Small intestine (tissue), 7 donors: ENCODE measurements at regions not wholly inside any gene's neighbourhood (a gene's known extent, or its start where the extent isn't known, plus 50 kb on each side); places are given as distances from the start of the nearest gene placed in this dataset.
"Not testable (repeated sequence)": the region's sequence is repeated elsewhere in the genome, so short reads cannot be mapped to it uniquely, and the experiment has no call there.

Experiments
- DNase-seq, 2 donors: peaks; one replicate each; pipeline versions ENCODE4 v3.0.0 to v3.0.0-alpha.2; 2013
- FAIRE-seq: peaks from 2 replicates; lab custom pipeline; 2012; peaks lifted over from hg19 to GRCh38; lab: Jason Lieb, UNC
- H3K27ac ChIP-seq, 3 donors: one replicate each; pipeline ENCODE4 v1.5.1; 2013; ENCODE audit warnings: low read length in 2 of 3, mild to moderate bottlenecking in 2 of 3, control low read depth in 1 of 3, inconsistent platforms in 1 of 3, low read depth in 1 of 3, moderate library complexity in 1 of 3
- H3K27me3 ChIP-seq, 3 donors: one replicate each; pipeline ENCODE4 v1.6.1; 2013; ENCODE audit warnings: low read length in 3 of 3, inconsistent platforms in 1 of 3; ENCODE audit not compliant: control insufficient read depth in 3 of 3, insufficient read depth in 3 of 3
- H3K36me3 ChIP-seq, 3 donors: one replicate each; pipeline ENCODE4 v1.6.1; 2013; ENCODE audit warnings: low read length in 3 of 3, inconsistent platforms in 1 of 3, low read depth in 1 of 3, mild to moderate bottlenecking in 1 of 3, moderate library complexity in 1 of 3; ENCODE audit not compliant: control insufficient read depth in 3 of 3, insufficient read depth in 2 of 3
- H3K4me1 ChIP-seq, 3 donors: one replicate each; pipeline ENCODE4 v1.6.1; 2013; ENCODE audit warnings: low read length in 2 of 3, inconsistent platforms in 1 of 3, low read depth in 1 of 3, mild to moderate bottlenecking in 1 of 3, moderate library complexity in 1 of 3; ENCODE audit not compliant: control insufficient read depth in 3 of 3, insufficient read depth in 2 of 3
- H3K4me3 ChIP-seq, 3 donors: one replicate each; pipeline ENCODE4 v1.5.1; 2013; ENCODE audit warnings: low read length in 3 of 3, control low read depth in 1 of 3, inconsistent platforms in 1 of 3, low read depth in 1 of 3, mild to moderate bottlenecking in 1 of 3, moderate library complexity in 1 of 3
- H3K9me3 ChIP-seq, 2 donors: one replicate each; pipeline ENCODE4 v1.6.1; 2013; ENCODE audit warnings: low read depth in 1 of 2, low read length in 1 of 2; ENCODE audit not compliant: control insufficient read depth in 2 of 2, insufficient read depth in 1 of 2
- WGBS, 3 donors: extraction: QIAGEN DNeasy Blood & Tissue Kit; methylation state at CpG; one replicate each; pipeline ENCODE4 v1.1.7; 2013; 5-methylcytosine and 5-hydroxymethylcytosine counted together
- donor health status: healthy with polysubstance abuse.
- donor health status: control.
- donor health status: control.
- donor health status: Bipolar disorder and iron deficiency.
- donor health status: healthy.

- 38 to 86% (median 59%) methylated on average over 2 of the region's 2 CpGs for WGBS, 3 donors
- Histone ChIP-seq H3K4me3 (no peak overlapping the region), H3K9me3 (no peaks in the 10 kb centered on the region), H3K27me3 (no peaks in the 10 kb centered on the region), H3K36me3 (no peaks in the 10 kb centered on the region), H3K27ac (no peak overlapping the region), H3K4me1 (no peaks in the 10 kb centered on the region)
- no peak for DNase-seq
- FAIRE-seq, result no peak
Observed at GRCh38 chr14:38693423-38693822, 409.6 kb downstream of the SEC23A start.

GRCh38 chr14:38669027-38669426 lies 413.1 kb upstream of the CLEC14A start:
- no peak for DNase-seq
- Histone ChIP-seq H3K4me3 (no peak overlapping the region), H3K4me1 (no peaks in the 10 kb centered on the region), H3K9me3 (no peaks in the 10 kb centered on the region), H3K36me3 (no peaks in the 10 kb centered on the region), H3K27me3 (no peaks in the 10 kb centered on the region), H3K27ac (no peak overlapping the region)
- WGBS, 3 donors, result 58 to 65% (median 62%) methylated on average over 3 of the region's 3 CpGs
- FAIRE-seq, result no peak

GRCh38 chr14:38663382-38663781 lies 407.5 kb upstream of the CLEC14A start:
- no peak overlapping the region for H3K4me3 ChIP-seq
- no peaks in the 10 kb centered on the region for H3K27me3 ChIP-seq
- WGBS, 3 donors, result 3 to 66% (median 58%) methylated on average over 1 of the region's 1 CpG
- DNase-seq (peak in 1 of 2 donors; percentile 10), FAIRE-seq (no peak)
- H3K4me1 ChIP-seq, result no peaks in the 10 kb centered on the region
- no peaks in the 10 kb centered on the region for H3K9me3 ChIP-seq
- no peaks in the 10 kb centered on the region for H3K36me3 ChIP-seq
- H3K27ac ChIP-seq, result no peak overlapping the region

- H3K9me3 ChIP-seq, result no peaks in the 10 kb centered on the region
- H3K27ac ChIP-seq, result no peak overlapping the region
- whole genome bisulfite sequencing, 3 donors, result 38 to 52% (median 48%) methylated on average over 3 of the region's 3 CpGs
- DNase-seq, result no peak
- no peak overlapping the region for H3K4me3 ChIP-seq
- no peaks in the 10 kb centered on the region for H3K4me1 ChIP-seq
- H3K36me3 ChIP-seq, result no peaks in the 10 kb centered on the region
- no peak for FAIRE-seq
- no peaks in the 10 kb centered on the region for H3K27me3 ChIP-seq
Observed at GRCh38 chr14:38662781-38663180, 406.9 kb upstream of the CLEC14A start.

- DNase-seq (no peak), FAIRE-seq (no peak)
- H3K27me3 ChIP-seq, result no peaks in the 10 kb centered on the region
- 63 to 69% (median 68%) methylated on average over 2 of the region's 2 CpGs for WGBS, 3 donors
- H3K27ac ChIP-seq, result no peak overlapping the region
- no peaks in the 10 kb centered on the region for H3K36me3 ChIP-seq
- H3K9me3 ChIP-seq, result no peaks in the 10 kb centered on the region
- no peak overlapping the region for H3K4me3 ChIP-seq
- H3K4me1 ChIP-seq, result no peaks in the 10 kb centered on the region
Observed at GRCh38 chr14:38646391-38646790, 390.5 kb upstream of the CLEC14A start.

GRCh38 chr14:38634913-38635312 lies 379.0 kb upstream of the CLEC14A start:
- not testable (repeated sequence) for H3K36me3 ChIP-seq, H3K27ac ChIP-seq, DNase-seq, H3K9me3 ChIP-seq, H3K27me3 ChIP-seq, H3K4me3 ChIP-seq, FAIRE-seq, H3K4me1 ChIP-seq
- WGBS, 3 donors, result 91 to 94% (median 92%) methylated on average over 15 to 19 of the region's 19 CpGs

GRCh38 chr14:38629412-38629811 lies 373.5 kb upstream of the CLEC14A start:
- DNase-seq, result no peak

GRCh38 chr14:38627163-38627562 lies 371.3 kb upstream of the CLEC14A start:
- DNase-seq (no peak), FAIRE-seq (no peak)
- WGBS, 3 donors, result 81 to 86% (median 85%) methylated on average over 2 of the region's 2 CpGs
- Histone ChIP-seq H3K4me1 (no peaks in the 10 kb centered on the region), H3K36me3 (no peaks in the 10 kb centered on the region), H3K9me3 (peaks cover 0 to 9% of the 10 kb centered on the region in 2 donors), H3K27ac (no peak overlapping the region), H3K27me3 (no peaks in the 10 kb centered on the region), H3K4me3 (no peak overlapping the region)

More at GRCh38 chr14:38629412-38629811, 373.5 kb upstream of the CLEC14A start:
- no peaks in the 10 kb centered on the region for H3K27me3 ChIP-seq
- H3K36me3 ChIP-seq, result no peaks in the 10 kb centered on the region
- no peak overlapping the region for H3K4me3 ChIP-seq
- no peak overlapping the region for H3K27ac ChIP-seq
- peaks cover 0 to 9% of the 10 kb centered on the region in 2 donors for H3K9me3 ChIP-seq
- FAIRE-seq, result no peak
- WGBS, 3 donors, result 73 to 83% (median 77%) methylated on average over 3 of the region's 3 CpGs
- no peaks in the 10 kb centered on the region for H3K4me1 ChIP-seq

- no peak overlapping the region for H3K27ac ChIP-seq
- FAIRE-seq (no peak), DNase-seq (no peak)
- no peaks in the 10 kb centered on the region for H3K4me1 ChIP-seq
- H3K27me3 ChIP-seq, result no peaks in the 10 kb centered on the region
- no peaks in the 10 kb centered on the region for H3K36me3 ChIP-seq
- 65 to 92% (median 78%) methylated on average over 2 of the region's 2 CpGs for WGBS, 3 donors
- H3K9me3 ChIP-seq, result peaks cover 0 to 4% of the 10 kb centered on the region in 2 donors
- H3K4me3 ChIP-seq, result no peak overlapping the region
Observed at GRCh38 chr14:38623661-38624060, 367.8 kb upstream of the CLEC14A start.
